Lower leg skin (tissue), 3 donors: ENCODE measurements at regions not wholly inside any gene's neighbourhood (a gene's known extent, or its start where the extent isn't known, plus 50 kb on each side); places are given as distances from the start of the nearest gene placed in this dataset.

Experiments
- CTCF ChIP-seq, 3 donors: fragments of 450-650 bp; IDR thresholded peaks; one replicate each; pipeline ENCODE4 v1.5.1; 2016; ENCODE audit warnings: antibody characterized with exemption in 3 of 3, mild to moderate bottlenecking in 3 of 3, moderate library complexity in 2 of 3
- POLR2A ChIP-seq, 2 donors: fragments of 450-650 bp; IDR thresholded peaks; one replicate each; pipeline ENCODE4 v1.6.1; 2016 to 2017; ENCODE audit warnings: antibody characterized with exemption in 2 of 2, mild to moderate bottlenecking in 1 of 2, moderate library complexity in 1 of 2

GRCh38 chr2:139293992-139294548, 513.9 kb upstream of the NXPH2 start:
- no peak for TF ChIP-seq CTCF (IDR thresholded peaks at IDR 0.05)
- TF ChIP-seq POLR2A (IDR thresholded peaks at IDR 0.05) = no peak
